Type B pancreatic cell (in vitro differentiated cells): ENCODE measurements at regions not wholly inside any gene's neighbourhood (a gene's known extent, or its start where the extent isn't known, plus 50 kb on each side); places are given as distances from the start of the nearest gene placed in this dataset.

Source experiments
- DNase-seq: peaks from one replicate; pipeline ENCODE4 v3.0.0; 2021; ENCODE audit warnings: mixed read lengths; ENCODE audit not compliant: unreplicated experiment; ENCODE audit errors: extremely low spot score
- H3K27ac Mint-ChIP-seq: 2 replicates; pipeline ENCODE4 v1.8.0; 2021; ENCODE audit warnings: mild to moderate bottlenecking, mixed read lengths
- H3K27me3 Mint-ChIP-seq: 2 replicates; pipeline ENCODE4 v1.8.0; 2021; ENCODE audit warnings: mixed read lengths
- H3K36me3 Mint-ChIP-seq: 2 replicates; pipeline ENCODE4 v1.8.0; 2021; ENCODE audit warnings: mixed read lengths
- H3K4me1 Mint-ChIP-seq: one replicate; pipeline ENCODE4 v1.8.0; 2021; ENCODE audit warnings: mixed read lengths; ENCODE audit not compliant: unreplicated experiment
- H3K4me3 Mint-ChIP-seq: 2 replicates; pipeline ENCODE4 v1.8.0; 2021; ENCODE audit warnings: mild to moderate bottlenecking, mixed read lengths
- H3K9me3 Mint-ChIP-seq: 2 replicates; pipeline ENCODE4 v1.8.0; 2021; ENCODE audit warnings: mixed read lengths
- TF ChIP-seq, protein P1 (sequence below): fragments of 200-600 bp; sonication (generic); conservative IDR thresholded peaks from 2 replicates; pipeline ENCODE4 v1.5.0; 2021; ENCODE audit warnings: antibody characterized with exemption, mild to moderate bottlenecking

GRCh38 chr11:123298488-123299447, 103.7 kb upstream of the CLMP start:
- H3K27ac Mint-ChIP-seq: no peak overlapping the region
- TF ChIP-seq, protein P1, sequence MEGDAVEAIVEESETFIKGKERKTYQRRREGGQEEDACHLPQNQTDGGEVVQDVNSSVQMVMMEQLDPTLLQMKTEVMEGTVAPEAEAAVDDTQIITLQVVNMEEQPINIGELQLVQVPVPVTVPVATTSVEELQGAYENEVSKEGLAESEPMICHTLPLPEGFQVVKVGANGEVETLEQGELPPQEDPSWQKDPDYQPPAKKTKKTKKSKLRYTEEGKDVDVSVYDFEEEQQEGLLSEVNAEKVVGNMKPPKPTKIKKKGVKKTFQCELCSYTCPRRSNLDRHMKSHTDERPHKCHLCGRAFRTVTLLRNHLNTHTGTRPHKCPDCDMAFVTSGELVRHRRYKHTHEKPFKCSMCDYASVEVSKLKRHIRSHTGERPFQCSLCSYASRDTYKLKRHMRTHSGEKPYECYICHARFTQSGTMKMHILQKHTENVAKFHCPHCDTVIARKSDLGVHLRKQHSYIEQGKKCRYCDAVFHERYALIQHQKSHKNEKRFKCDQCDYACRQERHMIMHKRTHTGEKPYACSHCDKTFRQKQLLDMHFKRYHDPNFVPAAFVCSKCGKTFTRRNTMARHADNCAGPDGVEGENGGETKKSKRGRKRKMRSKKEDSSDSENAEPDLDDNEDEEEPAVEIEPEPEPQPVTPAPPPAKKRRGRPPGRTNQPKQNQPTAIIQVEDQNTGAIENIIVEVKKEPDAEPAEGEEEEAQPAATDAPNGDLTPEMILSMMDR: no peak
- peaks cover 42% of the 10 kb centered on the region for H3K27me3 Mint-ChIP-seq
- peaks cover 11% of the 10 kb centered on the region for H3K4me1 Mint-ChIP-seq
- no peak overlapping the region for H3K4me3 Mint-ChIP-seq
- no peak for DNase-seq
- H3K9me3 Mint-ChIP-seq: no peaks in the 10 kb centered on the region
- H3K36me3 Mint-ChIP-seq: no peaks in the 10 kb centered on the region

DNA sequence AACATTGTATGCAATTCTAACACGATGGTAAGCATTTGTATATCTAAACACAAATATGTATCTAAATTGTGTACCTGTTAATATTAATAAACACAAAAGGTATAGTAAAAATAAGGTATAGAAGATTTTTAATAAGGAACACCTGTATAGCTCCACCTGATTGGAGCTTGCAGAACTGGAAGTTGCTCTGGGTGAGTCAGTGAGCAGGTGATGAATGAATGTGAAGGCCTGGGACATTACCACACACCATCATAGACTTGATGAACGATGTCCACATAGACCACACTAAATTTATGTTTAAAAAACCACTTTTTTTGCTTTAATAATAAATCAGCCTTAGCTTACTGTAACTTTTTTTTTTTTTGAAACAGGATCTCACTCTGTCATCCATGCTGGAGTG, 97.6 kb upstream of the CLMP start:
- no peak overlapping the region for H3K27ac Mint-ChIP-seq

DNA sequence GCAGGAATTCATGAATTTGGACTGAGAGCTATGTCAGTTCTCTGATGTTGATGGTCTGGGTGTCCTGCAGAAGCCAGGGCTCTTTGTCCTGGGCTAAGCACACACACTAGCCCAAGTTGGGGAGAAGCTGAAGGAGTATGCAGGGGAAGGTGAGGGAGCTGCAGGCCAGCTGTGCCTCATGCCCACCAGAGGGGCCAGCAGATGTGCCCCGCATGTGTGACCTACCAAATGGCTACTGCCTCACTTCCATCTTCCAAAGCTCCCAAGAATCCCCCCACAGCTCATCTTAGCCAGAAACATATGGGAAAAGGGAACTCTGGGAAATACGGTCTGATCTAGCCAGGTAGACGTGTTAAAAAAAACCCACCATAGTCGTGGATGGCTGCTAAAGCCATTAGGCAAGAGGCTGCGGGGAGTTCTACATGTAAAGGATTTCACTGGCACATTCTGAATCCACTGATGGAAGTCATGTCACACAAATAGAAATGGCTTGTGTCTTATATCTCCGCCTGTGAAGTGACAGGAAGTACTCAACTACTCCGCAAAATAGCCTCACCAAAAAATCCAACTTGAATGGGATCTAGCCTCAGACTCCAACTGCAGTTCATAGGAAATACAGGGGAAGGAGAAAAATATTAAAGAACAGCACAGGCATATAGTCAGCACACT, 96.3 kb upstream of the CLMP start:
- no peaks in the 10 kb centered on the region for H3K9me3 Mint-ChIP-seq
- TF ChIP-seq, protein P1: no peak
- peaks cover 15% of the 10 kb centered on the region for H3K27me3 Mint-ChIP-seq
- DNase-seq: no peak
- no peaks in the 10 kb centered on the region for H3K36me3 Mint-ChIP-seq
- H3K4me3 Mint-ChIP-seq: no peak overlapping the region
- no peak overlapping the region for H3K27ac Mint-ChIP-seq
- no peaks in the 10 kb centered on the region for H3K4me1 Mint-ChIP-seq

More for the DNA sequence above, 97.6 kb upstream of the CLMP start:
- H3K27me3 Mint-ChIP-seq: peaks cover 9% of the 10 kb centered on the region
- TF ChIP-seq, protein P1: no peak
- no peaks in the 10 kb centered on the region for H3K4me1 Mint-ChIP-seq
- no peak overlapping the region for H3K4me3 Mint-ChIP-seq
- no peaks in the 10 kb centered on the region for H3K36me3 Mint-ChIP-seq
- no peak for DNase-seq
- H3K9me3 Mint-ChIP-seq: no peaks in the 10 kb centered on the region

GRCh38 chr11:123286761-123287160, 91.7 kb upstream of the CLMP start:
- H3K36me3 Mint-ChIP-seq: no peaks in the 10 kb centered on the region
- no peak overlapping the region for H3K4me3 Mint-ChIP-seq
- no peaks in the 10 kb centered on the region for H3K9me3 Mint-ChIP-seq
- no peaks in the 10 kb centered on the region for H3K4me1 Mint-ChIP-seq
- H3K27me3 Mint-ChIP-seq: peaks cover 34% of the 10 kb centered on the region
- DNase-seq: no peak
- TF ChIP-seq, protein P1: no peak
- no peak overlapping the region for H3K27ac Mint-ChIP-seq

DNA sequence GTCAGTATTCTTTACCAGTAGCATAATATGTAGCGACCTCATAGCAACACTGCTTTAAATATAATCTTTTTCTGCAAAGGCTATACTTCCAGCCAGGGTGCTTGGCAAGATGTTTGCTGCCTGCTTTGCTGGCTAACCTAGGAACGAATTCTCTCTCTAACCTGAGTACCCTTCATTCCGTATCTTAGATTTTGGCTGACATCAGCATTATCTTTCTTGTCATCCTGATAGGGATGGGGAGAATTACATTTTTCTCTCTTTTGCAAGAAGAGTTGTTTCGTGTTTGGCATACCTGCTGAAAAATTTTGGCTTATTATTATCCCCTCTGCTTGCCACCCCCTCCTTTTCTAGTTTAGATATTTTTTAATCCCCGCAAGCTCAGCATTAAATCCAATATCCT, 91.2 kb upstream of the CLMP start:
- Mint-ChIP-seq H3K27me3 (peaks cover 35% of the 10 kb centered on the region), H3K4me3 (no peak overlapping the region), H3K4me1 (no peaks in the 10 kb centered on the region), H3K9me3 (no peaks in the 10 kb centered on the region), H3K27ac (no peak overlapping the region), H3K36me3 (no peaks in the 10 kb centered on the region)
- TF ChIP-seq, protein P1: no peak
- DNase-seq: no peak
